ENCODE measurements at regions not wholly inside any gene's neighbourhood (a gene's known extent, or its start where the extent isn't known, plus 50 kb on each side); places are given as distances from the start of the nearest gene placed in this dataset.

- Histone ChIP-seq H3K27me3 (ENCODE audit: insufficient read depth, low read length) (no peaks in the 10 kb centered on the region), H2AFZ (ENCODE audit: low read depth, low read length, poor library complexity, severe bottlenecking) (no peak overlapping the region), H3K4me2 (ENCODE audit: low read length) (no peak overlapping the region), H4K20me1 (ENCODE audit: insufficient read depth) (no peaks in the 10 kb centered on the region), H3K4me1 (ENCODE audit: control insufficient read depth in 1 of 2, insufficient read depth in 2 of 2, low read length in 2 of 2) (peaks cover 0 to 5% of the 10 kb centered on the region in 2 experiments; a peak in 1 of 4 replicates), H3K36me3 (ENCODE audit: control insufficient read depth in 1 of 2, insufficient read depth in 2 of 2, low read length in 2 of 2) (no peaks in the 10 kb centered on the region), H3K9me2 (ENCODE audit: insufficient read depth) (no peaks in the 10 kb centered on the region), H3K4me3 (replicated peaks in 1 of 2; ENCODE audit: low read depth in 1 of 2, low read length in 2 of 2) (no peak overlapping the region), H3K9ac (ENCODE audit: low read length) (no peak overlapping the region), H3K79me2 (ENCODE audit: insufficient read depth, low read length) (no peaks in the 10 kb centered on the region), H3K27ac (ENCODE audit: low read depth, low read length) (no peak overlapping the region), H3K9me3 (ENCODE audit: control insufficient read depth in 1 of 2, insufficient read depth in 1 of 2, low read depth in 1 of 2, low read length in 2 of 2) (0 out of 4 replicates have a peak, but pooled peaks cover 0 to 2% of the 10 kb centered on the region in 2 experiments)
- ChIA-PET RAD21 (ENCODE audit: low non-redundant PET in 1 of 2, low total read pairs in 2 of 2, uncharacterized antibody in 2 of 2, unreplicated experiment in 2 of 2) (interaction anchor here in 1 of 2 experiments (0.7 kb wide), 1 partner anchor 110 kb away, joined by 6 read pairs; no protein-coding TSS in a partner anchor), CTCF (no interaction called here), POLR2A (no interaction called here)
- no peak for ATAC-seq
- TF ChIP-seq CTCF (IDR thresholded peaks at IDR 0.05 in 2 of 3, conservative IDR thresholded peaks at IDR 0.05 in 1 of 3; ENCODE audit: borderline replicate concordance in 1 of 3, insufficient read depth in 1 of 3, low read depth in 2 of 3, low read length in 2 of 3): no peak
- no peak for TF ChIP-seq REST (IDR thresholded peaks at IDR 0.05; ENCODE audit: low read depth)
- no peak for TF ChIP-seq SIN3A (IDR thresholded peaks at IDR 0.05; ENCODE audit: low read depth)
- TF ChIP-seq POLR2AphosphoS5 (IDR thresholded peaks at IDR 0.05; ENCODE audit: low read depth, low read length): no peak
- TF ChIP-seq ELF1 (IDR thresholded peaks at IDR 0.05; ENCODE audit: borderline replicate concordance, low read depth): no peak
- no peak for TF ChIP-seq MAX (IDR thresholded peaks at IDR 0.05)
- TF ChIP-seq ZFX (IDR thresholded peaks at IDR 0.05): no peak
- TF ChIP-seq YY1 (IDR thresholded peaks at IDR 0.05; ENCODE audit: extremely low read depth, insufficient replicate concordance, low read depth, low read length): no peak
- TF ChIP-seq CBX3 (IDR thresholded peaks at IDR 0.05; ENCODE audit: low read depth): no peak
- no peak for TF ChIP-seq JUND (IDR thresholded peaks at IDR 0.05)
- TF ChIP-seq EGR1 (IDR thresholded peaks at IDR 0.05; ENCODE audit: low read depth): no peak
- TF ChIP-seq, protein P1, sequence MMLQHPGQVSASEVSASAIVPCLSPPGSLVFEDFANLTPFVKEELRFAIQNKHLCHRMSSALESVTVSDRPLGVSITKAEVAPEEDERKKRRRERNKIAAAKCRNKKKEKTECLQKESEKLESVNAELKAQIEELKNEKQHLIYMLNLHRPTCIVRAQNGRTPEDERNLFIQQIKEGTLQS (IDR thresholded peaks at IDR 0.05): no peak
- no peak for TF ChIP-seq TCF7L2 (IDR thresholded peaks at IDR 0.05; ENCODE audit: borderline replicate concordance, extremely low read depth, insufficient read depth, insufficient read length)
- no peak for DNase-seq (ENCODE audit: low read depth, low spot score)
- intact Hi-C loops (cut with micrococcal nuclease): loop anchor here (5.0 to 10.0 kb wide), 2 partner anchors 236 to 634 kb away; no protein-coding TSS in a partner anchor
- BruUV-seq (replicated peaks): no TSS peak
Observed at GRCh38 chr15:70361106-70361505, 263.4 kb upstream of the TLE3 start.
